ENCODE measurements at regions not wholly inside any gene's neighbourhood (a gene's known extent, or its start where the extent isn't known, plus 50 kb on each side); places are given as distances from the start of the nearest gene placed in this dataset.
"Not testable (repeated sequence)": the region's sequence is repeated elsewhere in the genome, so short reads cannot be mapped to it uniquely, and the experiment has no call there.

- H3K4me3 Mint-ChIP-seq, POLR2A ChIA-PET, H3K9me3 Mint-ChIP-seq, H3K27me3 Mint-ChIP-seq, H3K4me1 Mint-ChIP-seq, H3K36me3 Mint-ChIP-seq, ATAC-seq, H3K27ac Mint-ChIP-seq, DNase-seq: not testable (repeated sequence)
Measured at GRCh38 chr3:87486635-87487034, 210.3 kb upstream of the POU1F1 start.

- Mint-ChIP-seq H3K4me3 (no peak overlapping the region), H3K27ac (no peak overlapping the region), H3K9me3 (peaks cover 0 to 2% (median 0%) of the 10 kb centered on the region in 9 donors), H3K4me1 (no peaks in the 10 kb centered on the region), H3K27me3 (peaks cover 0 to 3% (median 0%) of the 10 kb centered on the region in 5 donors), H3K36me3 (no peaks in the 10 kb centered on the region)
- POLR2A ChIA-PET: no interaction called here
- no peak for DNase-seq
- ATAC-seq: no peak
Measured at GRCh38 chr3:87486115-87486514, 209.7 kb upstream of the POU1F1 start.

DNA sequence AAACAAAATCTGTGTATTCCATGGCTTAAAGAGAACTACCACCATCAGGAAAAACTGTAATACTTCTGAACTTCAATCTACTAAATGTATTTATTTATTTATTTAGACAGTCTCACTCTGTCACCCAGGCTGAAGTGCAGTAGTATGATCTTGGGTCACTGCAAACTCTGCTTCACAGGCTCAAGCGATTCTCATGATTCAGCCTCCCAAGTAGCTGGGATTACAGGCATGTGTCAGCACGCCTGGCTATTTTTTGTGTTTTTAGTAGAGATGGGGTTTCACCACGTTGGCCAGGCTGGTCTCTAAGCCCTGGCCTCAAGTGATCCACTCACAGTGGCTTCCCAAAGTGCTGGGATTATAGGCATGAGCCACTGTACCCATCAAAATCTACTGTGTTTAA is 202.3 kb upstream of the POU1F1 start:
- Mint-ChIP-seq H3K4me1 (no peaks in the 10 kb centered on the region), H3K4me3 (no peak overlapping the region), H3K9me3 (peaks cover 0 to 12% (median 0%) of the 10 kb centered on the region in 9 donors), H3K27me3 (peaks cover 0 to 1% (median 0%) of the 10 kb centered on the region in 5 donors), H3K27ac (no peak overlapping the region), H3K36me3 (no peaks in the 10 kb centered on the region)
- DNase-seq: no peak
- POLR2A ChIA-PET: no interaction called here
- ATAC-seq: no peak

GRCh38 chr3:87473944-87474343 is 197.6 kb upstream of the POU1F1 start:
- peaks cover 0 to 5% (median 0%) of the 10 kb centered on the region in 3 donors for H3K36me3 Mint-ChIP-seq
- no peak for DNase-seq
- peaks cover 0 to 12% (median 3%) of the 10 kb centered on the region in 9 donors for H3K9me3 Mint-ChIP-seq
- H3K27ac Mint-ChIP-seq: no peak overlapping the region
- no peaks in the 10 kb centered on the region for H3K27me3 Mint-ChIP-seq
- no peak for ATAC-seq
- H3K4me1 Mint-ChIP-seq: no peaks in the 10 kb centered on the region
- POLR2A ChIA-PET: no interaction called here
- H3K4me3 Mint-ChIP-seq: no peak overlapping the region

DNA sequence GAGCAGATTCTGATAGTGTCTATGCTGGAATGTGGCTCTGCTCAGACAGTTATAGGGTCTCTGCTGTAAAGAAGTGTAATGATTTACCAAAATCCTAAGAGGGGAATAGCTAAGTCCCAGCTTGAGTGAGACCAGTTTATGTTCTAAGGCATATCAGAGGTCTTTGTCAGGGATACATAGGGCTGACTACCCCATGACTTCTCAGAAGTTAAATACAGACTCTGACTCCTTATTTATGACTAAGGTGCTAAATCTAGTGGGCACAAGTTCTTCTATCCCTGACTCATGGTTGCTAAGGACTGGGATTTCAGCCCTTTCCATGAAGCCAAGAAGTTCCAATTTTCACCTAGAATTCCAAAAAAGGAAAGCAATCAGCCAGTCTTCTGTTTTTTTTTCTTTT is 192.6 kb upstream of the POU1F1 start:
- Mint-ChIP-seq H3K4me3 (no peak overlapping the region), H3K27me3 (no peaks in the 10 kb centered on the region), H3K9me3 (peaks cover 2 to 20% (median 13%) of the 10 kb centered on the region in 9 donors), H3K36me3 (peaks cover 0 to 5% (median 0%) of the 10 kb centered on the region in 3 donors), H3K4me1 (no peaks in the 10 kb centered on the region), H3K27ac (no peak overlapping the region)
- POLR2A ChIA-PET: no interaction called here
- no peak for ATAC-seq
- no peak for DNase-seq

DNA sequence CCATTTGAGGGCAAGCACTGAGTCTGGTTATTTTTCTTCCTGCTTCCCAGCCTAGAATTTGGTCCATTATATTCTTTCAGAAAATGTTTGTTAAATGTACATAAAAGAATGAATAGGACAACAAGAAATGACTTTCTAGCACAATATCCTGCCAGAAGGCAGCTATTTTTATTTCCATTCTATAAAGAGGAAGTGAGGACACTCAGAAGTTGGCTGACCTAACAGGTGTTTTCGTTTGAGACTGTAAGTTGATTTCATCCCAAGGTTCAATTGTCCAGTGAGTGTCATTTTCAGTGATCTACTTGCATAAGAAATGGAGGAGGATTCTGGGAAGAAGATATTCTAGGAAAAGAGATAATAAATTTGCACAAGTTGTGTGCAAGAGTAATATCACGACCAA is 191.9 kb upstream of the POU1F1 start:
- Mint-ChIP-seq H3K27me3 (no peaks in the 10 kb centered on the region), H3K27ac (no peak overlapping the region), H3K36me3 (peaks cover 0 to 2% (median 0%) of the 10 kb centered on the region in 3 donors), H3K9me3 (peaks cover 2 to 20% (median 11%) of the 10 kb centered on the region in 9 donors), H3K4me1 (no peaks in the 10 kb centered on the region), H3K4me3 (no peak overlapping the region)
- POLR2A ChIA-PET: no interaction called here
- no peak for ATAC-seq
- DNase-seq: no peak

DNA sequence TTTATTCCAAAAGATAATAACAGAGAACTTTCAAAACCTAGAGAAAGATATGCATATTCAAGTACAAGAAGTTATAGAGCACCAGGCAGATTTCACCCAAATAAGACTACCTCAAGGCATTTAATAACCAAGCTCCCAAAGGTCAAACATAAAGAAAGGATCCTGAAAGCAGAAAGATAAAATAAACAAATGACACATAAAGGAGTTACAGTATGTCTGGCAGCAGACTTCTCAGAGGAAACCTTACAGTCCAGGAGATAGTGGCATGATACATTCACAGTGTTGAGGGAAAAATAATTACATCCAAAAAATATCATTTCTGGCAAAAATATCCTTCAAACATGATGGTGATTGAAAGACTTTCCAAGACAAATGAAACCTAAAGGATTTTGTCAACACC is 185.8 kb upstream of the POU1F1 start:
- DNase-seq (no peak), ATAC-seq (no peak)
- Mint-ChIP-seq H3K4me1 (no peaks in the 10 kb centered on the region), H3K27ac (no peak overlapping the region), H3K9me3 (peaks cover 0 to 23% (median 7%) of the 10 kb centered on the region in 9 donors), H3K4me3 (no peak overlapping the region), H3K27me3 (peaks cover 0 to 2% (median 0%) of the 10 kb centered on the region in 5 donors), H3K36me3 (no peaks in the 10 kb centered on the region)
- POLR2A ChIA-PET: no interaction called here

DNA sequence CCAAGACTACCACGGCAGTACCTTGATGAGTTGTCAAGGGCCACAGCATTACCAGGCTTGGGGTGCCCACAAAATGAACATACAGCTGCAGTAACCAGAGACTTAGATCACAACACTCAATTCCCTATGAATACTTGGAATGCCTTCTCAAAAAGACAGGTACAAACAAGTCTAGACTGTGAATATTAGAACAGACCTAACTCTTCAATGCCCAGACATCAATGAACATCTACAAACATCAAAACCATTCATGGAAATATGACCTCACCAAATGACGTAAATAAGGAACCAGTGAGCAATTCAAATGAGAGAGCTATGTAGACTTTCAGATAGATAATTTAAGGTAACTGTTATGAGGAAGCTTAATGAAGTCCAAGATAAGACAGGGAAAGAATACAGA is 185.1 kb upstream of the POU1F1 start:
- Mint-ChIP-seq H3K27me3 (peaks cover 0 to 5% (median 0%) of the 10 kb centered on the region in 5 donors), H3K36me3 (no peaks in the 10 kb centered on the region), H3K9me3 (peaks cover 0 to 18% (median 7%) of the 10 kb centered on the region in 9 donors), H3K27ac (no peak overlapping the region), H3K4me3 (no peak overlapping the region), H3K4me1 (no peaks in the 10 kb centered on the region)
- ATAC-seq (no peak), DNase-seq (no peak)
- POLR2A ChIA-PET: no interaction called here

DNA sequence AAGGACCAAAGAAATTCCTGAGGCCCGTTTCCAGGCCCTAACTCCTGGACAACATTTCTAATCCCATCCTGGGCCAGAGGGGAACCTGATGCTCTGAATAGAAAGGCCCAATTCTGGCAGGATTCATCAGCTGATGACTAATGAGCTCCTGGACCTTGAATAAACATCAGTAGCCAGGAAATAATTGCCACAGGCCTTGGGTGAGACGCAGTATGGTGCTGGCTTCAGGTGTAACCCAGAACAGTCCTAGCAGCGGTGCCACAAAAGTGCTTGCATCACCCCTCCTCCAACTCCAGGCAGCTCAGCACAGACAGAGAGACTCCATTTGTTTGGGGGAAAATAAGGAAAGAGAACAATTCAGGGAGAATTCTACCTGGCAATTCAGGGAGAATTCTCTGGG is 184.7 kb upstream of the POU1F1 start:
- DNase-seq: no peak
- no peaks in the 10 kb centered on the region for H3K36me3 Mint-ChIP-seq
- no peak overlapping the region for H3K27ac Mint-ChIP-seq
- H3K4me1 Mint-ChIP-seq: no peaks in the 10 kb centered on the region
- ATAC-seq: no peak
- POLR2A ChIA-PET: no interaction called here
- H3K4me3 Mint-ChIP-seq: no peak overlapping the region
- H3K9me3 Mint-ChIP-seq: peaks cover 0 to 18% (median 4%) of the 10 kb centered on the region in 9 donors
- peaks cover 0 to 9% (median 0%) of the 10 kb centered on the region in 5 donors for H3K27me3 Mint-ChIP-seq

- ATAC-seq: no peak
Measured at GRCh38 chr3:87448558-87448957, 172.2 kb upstream of the POU1F1 start.

GRCh38 chr3:87446849-87447387 is 170.5 kb upstream of the POU1F1 start:
- ATAC-seq (no peak), DNase-seq (no peak)
- Mint-ChIP-seq H3K27me3 (peaks cover 0 to 4% (median 0%) of the 10 kb centered on the region in 5 donors), H3K36me3 (peaks cover 0 to 7% (median 3%) of the 10 kb centered on the region in 3 donors), H3K27ac (no peak overlapping the region), H3K9me3 (peaks cover 0 to 26% (median 14%) of the 10 kb centered on the region in 9 donors), H3K4me1 (no peaks in the 10 kb centered on the region), H3K4me3 (no peak overlapping the region)
- POLR2A ChIA-PET: no interaction called here

More at GRCh38 chr3:87448558-87448957, 172.2 kb upstream of the POU1F1 start:
- H3K9me3 Mint-ChIP-seq: peaks cover 0 to 26% (median 14%) of the 10 kb centered on the region in 9 donors
- peaks cover 0 to 7% (median 3%) of the 10 kb centered on the region in 3 donors for H3K36me3 Mint-ChIP-seq
- no peak overlapping the region for H3K4me3 Mint-ChIP-seq
- POLR2A ChIA-PET: no interaction called here
- H3K27ac Mint-ChIP-seq: no peak overlapping the region
- DNase-seq: no peak
- no peaks in the 10 kb centered on the region for H3K4me1 Mint-ChIP-seq
- H3K27me3 Mint-ChIP-seq: peaks cover 0 to 4% (median 0%) of the 10 kb centered on the region in 5 donors

- Mint-ChIP-seq H3K27me3 (peaks cover 0 to 1% (median 0%) of the 10 kb centered on the region in 5 donors), H3K27ac (no peak overlapping the region), H3K36me3 (no peaks in the 10 kb centered on the region), H3K4me1 (peaks cover 0 to 8% (median 0%) of the 10 kb centered on the region in 4 donors), H3K4me3 (no peak overlapping the region), H3K9me3 (peaks cover 0 to 16% (median 12%) of the 10 kb centered on the region in 9 donors)
- no peak for ATAC-seq
- DNase-seq: no peak
- POLR2A ChIA-PET: no interaction called here
Measured at GRCh38 chr3:87442470-87442869, 166.1 kb upstream of the POU1F1 start.

- Mint-ChIP-seq H3K9me3 (no peaks in the 10 kb centered on the region), H3K4me1 (peaks cover 0 to 8% (median 0%) of the 10 kb centered on the region in 4 donors), H3K27ac (no peak overlapping the region), H3K4me3 (no peak overlapping the region), H3K36me3 (no peaks in the 10 kb centered on the region), H3K27me3 (no peaks in the 10 kb centered on the region)
- ATAC-seq: no peak
- DNase-seq: no peak
- POLR2A ChIA-PET: no interaction called here
Measured at GRCh38 chr3:87437765-87438164, 161.4 kb upstream of the POU1F1 start.

All from naive thymus-derived CD8-positive, alpha-beta T cell (primary cell).